Small intestine (tissue), 7 donors: ENCODE measurements at regions not wholly inside any gene's neighbourhood (a gene's known extent, or its start where the extent isn't known, plus 50 kb on each side); places are given as distances from the start of the nearest gene placed in this dataset.

Source experiments
- DNase-seq, 2 donors: peaks; one replicate each; pipeline versions ENCODE4 v3.0.0 to v3.0.0-alpha.2; 2013
- FAIRE-seq: peaks from 2 replicates; lab custom pipeline; 2012; peaks lifted over from hg19 to GRCh38; lab: Jason Lieb, UNC
- H3K27ac ChIP-seq, 3 donors: one replicate each; pipeline ENCODE4 v1.5.1; 2013; ENCODE audit warnings: low read length in 2 of 3, mild to moderate bottlenecking in 2 of 3, control low read depth in 1 of 3, inconsistent platforms in 1 of 3, low read depth in 1 of 3, moderate library complexity in 1 of 3
- H3K27me3 ChIP-seq, 3 donors: one replicate each; pipeline ENCODE4 v1.6.1; 2013; ENCODE audit warnings: low read length in 3 of 3, inconsistent platforms in 1 of 3; ENCODE audit not compliant: control insufficient read depth in 3 of 3, insufficient read depth in 3 of 3
- H3K36me3 ChIP-seq, 3 donors: one replicate each; pipeline ENCODE4 v1.6.1; 2013; ENCODE audit warnings: low read length in 3 of 3, inconsistent platforms in 1 of 3, low read depth in 1 of 3, mild to moderate bottlenecking in 1 of 3, moderate library complexity in 1 of 3; ENCODE audit not compliant: control insufficient read depth in 3 of 3, insufficient read depth in 2 of 3
- H3K4me1 ChIP-seq, 3 donors: one replicate each; pipeline ENCODE4 v1.6.1; 2013; ENCODE audit warnings: low read length in 2 of 3, inconsistent platforms in 1 of 3, low read depth in 1 of 3, mild to moderate bottlenecking in 1 of 3, moderate library complexity in 1 of 3; ENCODE audit not compliant: control insufficient read depth in 3 of 3, insufficient read depth in 2 of 3
- H3K4me3 ChIP-seq, 3 donors: one replicate each; pipeline ENCODE4 v1.5.1; 2013; ENCODE audit warnings: low read length in 3 of 3, control low read depth in 1 of 3, inconsistent platforms in 1 of 3, low read depth in 1 of 3, mild to moderate bottlenecking in 1 of 3, moderate library complexity in 1 of 3
- H3K9me3 ChIP-seq, 2 donors: one replicate each; pipeline ENCODE4 v1.6.1; 2013; ENCODE audit warnings: low read depth in 1 of 2, low read length in 1 of 2; ENCODE audit not compliant: control insufficient read depth in 2 of 2, insufficient read depth in 1 of 2
- WGBS, 3 donors: extraction: QIAGEN DNeasy Blood & Tissue Kit; methylation state at CpG; one replicate each; pipeline ENCODE4 v1.1.7; 2013; 5-methylcytosine and 5-hydroxymethylcytosine counted together
- donor health status: healthy with polysubstance abuse.
- donor health status: control.
- donor health status: control.
- donor health status: Bipolar disorder and iron deficiency.
- donor health status: healthy.

- no peak overlapping the region for H3K27ac ChIP-seq
- DNase-seq (no peak), FAIRE-seq (no peak)
- H3K36me3 ChIP-seq, result no peaks in the 10 kb centered on the region
- no peaks in the 10 kb centered on the region for H3K4me1 ChIP-seq
- 80 to 87% (median 81%) methylated on average over 4 of the region's 4 CpGs for WGBS, 3 donors
- H3K4me3 ChIP-seq, result no peak overlapping the region
- H3K27me3 ChIP-seq, result no peaks in the 10 kb centered on the region
- H3K9me3 ChIP-seq, result peaks cover 0 to 7% of the 10 kb centered on the region in 2 donors
Observed at GRCh38 chr10:16304311-16304710, 132.5 kb upstream of the PTER start.

GRCh38 chr10:16310440-16310839 is 126.4 kb upstream of the PTER start:
- Histone ChIP-seq H3K27me3 (no peaks in the 10 kb centered on the region), H3K36me3 (no peaks in the 10 kb centered on the region), H3K4me1 (no peaks in the 10 kb centered on the region), H3K27ac (no peak overlapping the region), H3K9me3 (peaks cover 0 to 9% of the 10 kb centered on the region in 2 donors), H3K4me3 (no peak overlapping the region)
- DNase-seq (no peak), FAIRE-seq (no peak)
- WGBS, 3 donors, result 27 to 65% (median 53%) methylated on average over 1 of the region's 1 CpG

GRCh38 chr10:16314259-16314658 is 122.6 kb upstream of the PTER start:
- DNase-seq, result peak in 1 of 2 donors; percentile 2
- Histone ChIP-seq H3K27ac (no peak overlapping the region), H3K4me1 (no peaks in the 10 kb centered on the region), H3K36me3 (no peaks in the 10 kb centered on the region), H3K9me3 (peaks cover 0 to 3% of the 10 kb centered on the region in 2 donors), H3K27me3 (no peaks in the 10 kb centered on the region), H3K4me3 (no peak overlapping the region)
- no peak for FAIRE-seq

- no peak overlapping the region for H3K27ac ChIP-seq
- DNase-seq, result no peak
- no peaks in the 10 kb centered on the region for H3K9me3 ChIP-seq
- no peaks in the 10 kb centered on the region for H3K36me3 ChIP-seq
- H3K4me1 ChIP-seq, result no peaks in the 10 kb centered on the region
- H3K27me3 ChIP-seq, result no peaks in the 10 kb centered on the region
- H3K4me3 ChIP-seq, result no peak overlapping the region
- 79 to 86% (median 84%) methylated on average over 7 of the region's 7 CpGs for WGBS, 3 donors
- no peak for FAIRE-seq
Observed at GRCh38 chr10:16316733-16317390, 119.9 kb upstream of the PTER start.

GRCh38 chr10:16341637-16342036 is 95.2 kb upstream of the PTER start:
- DNase-seq, result no peak
- 64 to 70% (median 68%) methylated on average over 2 of the region's 2 CpGs for WGBS, 3 donors
- Histone ChIP-seq H3K4me1 (no peaks in the 10 kb centered on the region), H3K27me3 (no peaks in the 10 kb centered on the region), H3K4me3 (no peak overlapping the region), H3K9me3 (no peaks in the 10 kb centered on the region), H3K27ac (no peak overlapping the region), H3K36me3 (no peaks in the 10 kb centered on the region)
- no peak for FAIRE-seq

- H3K27me3 ChIP-seq, result no peaks in the 10 kb centered on the region
- WGBS, 3 donors, result 54 to 66% (median 64%) methylated on average over 4 of the region's 4 CpGs
- no peaks in the 10 kb centered on the region for H3K4me1 ChIP-seq
- H3K4me3 ChIP-seq, result no peak overlapping the region
- no peak overlapping the region for H3K27ac ChIP-seq
- FAIRE-seq (no peak), DNase-seq (no peak)
- H3K36me3 ChIP-seq, result no peaks in the 10 kb centered on the region
- no peaks in the 10 kb centered on the region for H3K9me3 ChIP-seq
Observed at GRCh38 chr10:16348891-16349290, 87.9 kb upstream of the PTER start.

- Histone ChIP-seq H3K4me1 (no peaks in the 10 kb centered on the region), H3K27me3 (no peaks in the 10 kb centered on the region), H3K4me3 (no peak overlapping the region), H3K27ac (no peak overlapping the region), H3K9me3 (no peaks in the 10 kb centered on the region), H3K36me3 (no peaks in the 10 kb centered on the region)
- WGBS, 3 donors, result 88 to 92% (median 89%) methylated on average over 5 of the region's 5 CpGs
- FAIRE-seq (no peak), DNase-seq (no peak)
Observed at GRCh38 chr10:16352146-16352545, 84.7 kb upstream of the PTER start.

GRCh38 chr10:16360001-16360400 is 76.8 kb upstream of the PTER start:
- Histone ChIP-seq H3K27me3 (no peaks in the 10 kb centered on the region), H3K9me3 (peaks cover 0 to 3% of the 10 kb centered on the region in 2 donors), H3K27ac (no peak overlapping the region), H3K36me3 (no peaks in the 10 kb centered on the region), H3K4me1 (no peaks in the 10 kb centered on the region), H3K4me3 (no peak overlapping the region)
- WGBS, 3 donors, result 73 to 85% (median 82%) methylated on average over 3 of the region's 3 CpGs
- no peak for DNase-seq
- no peak for FAIRE-seq

- peaks cover 0 to 3% of the 10 kb centered on the region in 2 donors for H3K9me3 ChIP-seq
- H3K4me1 ChIP-seq, result no peaks in the 10 kb centered on the region
- no peaks in the 10 kb centered on the region for H3K36me3 ChIP-seq
- DNase-seq (no peak), FAIRE-seq (no peak)
- no peak overlapping the region for H3K4me3 ChIP-seq
- no peaks in the 10 kb centered on the region for H3K27me3 ChIP-seq
- no peak overlapping the region for H3K27ac ChIP-seq
Observed at GRCh38 chr10:16360425-16360824, 76.4 kb upstream of the PTER start.
